Keratinocyte (primary cell): ENCODE measurements at regions not wholly inside any gene's neighbourhood (a gene's known extent, or its start where the extent isn't known, plus 50 kb on each side); places are given as distances from the start of the nearest gene placed in this dataset.

Experiments used
- CTCF ChIP-seq, 3 experiments: IDR thresholded peaks in 1 of 3; conservative IDR thresholded peaks in 1 of 3; optimal IDR thresholded peaks in 1 of 3; 2 replicates in 2 of 3; 3 replicates in 1 of 3; pipeline versions ENCODE3 to v1.5.1; 2011; ENCODE audit warnings: low read length in 3 of 3, mild to moderate bottlenecking in 3 of 3, moderate library complexity in 2 of 3, control low read depth in 1 of 3, inconsistent platforms in 1 of 3; ENCODE audit not compliant: insufficient read depth in 2 of 3; ENCODE audit errors: extremely low read depth in 1 of 3
- EZH2 ChIP-seq: IDR thresholded peaks from one replicate; pipeline ENCODE4 v1.6.1; 2012; ENCODE audit warnings: inconsistent platforms, mild to moderate bottlenecking, low read length, moderate library complexity

GRCh38 chr6:8201679-8202078 lies 99.3 kb upstream of the EEF1E1 start:
- TF ChIP-seq CTCF (optimal IDR thresholded peaks at IDR 0.05 in 1 of 3, IDR thresholded peaks at IDR 0.05 in 1 of 3, conservative IDR thresholded peaks at IDR 0.05 in 1 of 3; ENCODE audit: extremely low read depth in 1 of 3, insufficient read depth in 2 of 3, low read length in 3 of 3) = no peak
- no peak for TF ChIP-seq EZH2
